IMR-90 (cell line): ENCODE measurements at regions not wholly inside any gene's neighbourhood (a gene's known extent, or its start where the extent isn't known, plus 50 kb on each side); places are given as distances from the start of the nearest gene placed in this dataset.

ENCODE experiments used
- ATAC-seq: fragments of 200-7000 bp; cut with Tn5 transposase; 2 replicates; pipeline ENCODE4 v1.9.1; 2020; ENCODE audit warnings: low read depth, mild to moderate bottlenecking, moderate library complexity
- BruUV-seq: library from RNA; stranded (reverse); fragments of 400-500 nt; replicated peaks from 2 replicates; lab custom pipeline; 2021; lab: Mats Ljungman, UMichigan
- CTCF ChIA-PET: fragments of 300-600 bp; formaldehyde crosslinking; extraction: SDS; loops from one replicate; lab custom pipeline; 2021; ENCODE audit warnings: antibody characterized with exemption; lab: Yijun Ruan, JAX
- POLR2A ChIA-PET: fragments of 300-600 bp; sonication (Branson Sonifier 250); formaldehyde crosslinking; loops from one replicate; lab custom pipeline; 2022; ENCODE audit warnings: antibody characterized with exemption; ENCODE audit not compliant: unreplicated experiment; lab: Charles Lee
- DNase-seq: peaks from one replicate; pipeline ENCODE4 v3.0.0; 2013
- H2AFZ ChIP-seq: replicated peaks from 2 replicates; pipeline ENCODE3; 2013; ENCODE audit warnings: low read length, mild to moderate bottlenecking; ENCODE audit not compliant: poor library complexity
- H2AK5ac ChIP-seq: 2 replicates; pipeline ENCODE4 v1.6.1; 2013; ENCODE audit warnings: low read depth, low read length, inconsistent platforms
- H2AK9ac ChIP-seq: replicated peaks from 2 replicates; pipeline ENCODE3; 2013; ENCODE audit warnings: mild to moderate bottlenecking, low read depth, low read length, moderate library complexity; ENCODE audit not compliant: poor library complexity
- H2BK120ac ChIP-seq: 2 replicates; pipeline ENCODE4 v1.6.1; 2013; ENCODE audit warnings: low read depth, low read length, inconsistent platforms
- H2BK15ac ChIP-seq: 3 replicates; pipeline ENCODE4 v1.6.1; 2013; ENCODE audit warnings: low read depth, low read length, inconsistent platforms
- H2BK20ac ChIP-seq: 2 replicates; pipeline ENCODE4 v1.6.1; 2013; ENCODE audit warnings: low read depth, mild to moderate bottlenecking, inconsistent platforms, low read length, moderate library complexity
- H2BK5ac ChIP-seq: 2 replicates; pipeline ENCODE4 v1.6.1; 2013; ENCODE audit warnings: mild to moderate bottlenecking, low read depth, low read length, inconsistent platforms; ENCODE audit not compliant: poor library complexity, severe bottlenecking
- H3K14ac ChIP-seq: replicated peaks from 2 replicates; pipeline ENCODE4 v1.6.1; 2013; ENCODE audit warnings: low read depth, low read length, inconsistent platforms
- H3K18ac ChIP-seq: 2 replicates; pipeline ENCODE4 v1.6.1; 2013; ENCODE audit warnings: low read depth, low read length, control low read depth
- H3K23ac ChIP-seq: 2 replicates; pipeline ENCODE4 v1.6.1; 2013; ENCODE audit warnings: low read depth, low read length, inconsistent platforms
- H3K27ac ChIP-seq: 2 replicates; pipeline ENCODE4 v1.5.1; 2013; ENCODE audit warnings: mild to moderate bottlenecking, control low read depth, low read length; ENCODE audit not compliant: insufficient read depth
- H3K27me3 ChIP-seq: 2 replicates; pipeline ENCODE4 v1.6.1; 2013; ENCODE audit warnings: low read length; ENCODE audit not compliant: control insufficient read depth, insufficient read depth
- H3K36me3 ChIP-seq: 2 replicates; pipeline ENCODE4 v1.6.1; 2013; ENCODE audit warnings: low read length, mixed read lengths; ENCODE audit not compliant: control insufficient read depth, insufficient read depth
- H3K4ac ChIP-seq: 2 replicates; pipeline ENCODE4 v1.6.1; 2013; ENCODE audit warnings: low read depth, low read length, inconsistent platforms
- H3K4me1 ChIP-seq: 2 replicates; pipeline ENCODE4 v1.6.1; 2013; ENCODE audit warnings: low read length, mixed read lengths; ENCODE audit not compliant: control insufficient read depth, insufficient read depth
- H3K4me2 ChIP-seq: 2 replicates; pipeline ENCODE4 v1.6.1; 2013; ENCODE audit warnings: low read depth, mild to moderate bottlenecking, control low read depth, low read length, moderate library complexity
- H3K4me3 ChIP-seq: 2 replicates; pipeline ENCODE4 v1.5.1; 2013; ENCODE audit warnings: low read depth, mild to moderate bottlenecking, control low read depth, low read length, moderate library complexity; ENCODE audit not compliant: insufficient read depth
- H3K56ac ChIP-seq: 2 replicates; pipeline ENCODE4 v1.6.1; 2013; ENCODE audit warnings: low read length, inconsistent platforms; ENCODE audit not compliant: insufficient read depth; ENCODE audit errors: extremely low read depth
- H3K79me1 ChIP-seq, 2 experiments: 2 replicates each; pipeline ENCODE4 v1.6.1; 2013; ENCODE audit warnings: low read length in 2 of 2, inconsistent platforms in 1 of 2, low read depth in 1 of 2
- H3K9ac ChIP-seq: 2 replicates; pipeline ENCODE4 v1.6.1; 2013; ENCODE audit warnings: low read depth, low read length, control low read depth
- H3K9me1 ChIP-seq: 2 replicates; pipeline ENCODE4 v1.6.1; 2013; ENCODE audit warnings: low read length, inconsistent platforms; ENCODE audit not compliant: insufficient read depth
- H3K9me3 ChIP-seq: 2 replicates; pipeline ENCODE4 v1.6.1; 2013; ENCODE audit warnings: low read length; ENCODE audit not compliant: control insufficient read depth, insufficient read depth
- H4K20me1 ChIP-seq: 2 replicates; pipeline ENCODE4 v1.6.1; 2013; ENCODE audit warnings: low read length, inconsistent platforms; ENCODE audit not compliant: insufficient read depth
- H4K5ac ChIP-seq: 2 replicates; pipeline ENCODE4 v1.6.1; 2013; ENCODE audit warnings: mild to moderate bottlenecking, low read depth, low read length, control low read depth
- H4K8ac ChIP-seq, 2 experiments: 2 replicates each; pipeline ENCODE4 v1.6.1; 2013; ENCODE audit warnings: low read depth in 2 of 2, low read length in 2 of 2, control low read depth in 1 of 2, inconsistent platforms in 1 of 2
- H4K91ac ChIP-seq: 2 replicates; pipeline ENCODE4 v1.6.1; 2013; ENCODE audit warnings: low read depth, low read length, inconsistent platforms; ENCODE audit not compliant: insufficient read depth
- BHLHE40 ChIP-seq: fragments of 150-350 bp; IDR thresholded peaks from 2 replicates; pipeline ENCODE4 v1.6.1; 2016; ENCODE audit warnings: mild to moderate bottlenecking, low read depth, low read length
- ELK1 ChIP-seq: fragments of 150-350 bp; IDR thresholded peaks from 2 replicates; pipeline ENCODE4 v1.6.1; 2016; ENCODE audit warnings: low read depth, mild to moderate bottlenecking, low read length, moderate library complexity, borderline replicate concordance
- FOS ChIP-seq: fragments of 150-350 bp; IDR thresholded peaks from 2 replicates; pipeline ENCODE4 v1.6.1; 2016; ENCODE audit warnings: low read depth, low read length
- MAFK ChIP-seq: IDR thresholded peaks from 2 replicates; pipeline ENCODE4 v1.6.1; 2012; ENCODE audit warnings: low read depth, low read length, improper control_type of control experiment
- MAZ ChIP-seq: IDR thresholded peaks from 2 replicates; pipeline ENCODE4 v1.6.1; 2012; ENCODE audit warnings: low read depth, mild to moderate bottlenecking, low read length, improper control_type of control experiment, moderate library complexity, borderline replicate concordance
- MXI1 ChIP-seq: IDR thresholded peaks from 2 replicates; pipeline ENCODE4 v1.6.1; 2012; ENCODE audit warnings: low read depth, mild to moderate bottlenecking, low read length, moderate library complexity, borderline replicate concordance
- NFE2L2 ChIP-seq: fragments of 150-350 bp; IDR thresholded peaks from 2 replicates; pipeline ENCODE4 v1.6.1; 2016; ENCODE audit warnings: low read depth, mild to moderate bottlenecking, low read length
- POLR2A ChIP-seq: IDR thresholded peaks from 2 replicates; pipeline ENCODE4 v1.6.1; 2012; ENCODE audit warnings: mild to moderate bottlenecking, low read depth, low read length
- RAD21 ChIP-seq: IDR thresholded peaks from 2 replicates; pipeline ENCODE4 v1.6.1; 2012; ENCODE audit warnings: low read length, improper control_type of control experiment
- RCOR1 ChIP-seq: IDR thresholded peaks from 2 replicates; pipeline ENCODE4 v1.6.1; 2012; ENCODE audit warnings: mild to moderate bottlenecking, low read length, improper control_type of control experiment; ENCODE audit not compliant: insufficient replicate concordance
- RFX5 ChIP-seq: IDR thresholded peaks from 2 replicates; pipeline ENCODE4 v1.8.0; 2012; ENCODE audit warnings: low read depth, mild to moderate bottlenecking, low read length, moderate library complexity
- SMC3 ChIP-seq: fragments of 150-350 bp; IDR thresholded peaks from 2 replicates; pipeline ENCODE4 v1.6.1; 2016; ENCODE audit warnings: low read depth, mild to moderate bottlenecking, antibody characterized with exemption, low read length, moderate library complexity
- USF2 ChIP-seq: fragments of 150-350 bp; IDR thresholded peaks from 2 replicates; pipeline ENCODE4 v1.6.1; 2017; ENCODE audit warnings: mild to moderate bottlenecking, antibody characterized with exemption, low read length, low read depth
- WGBS, 2 experiments: methylation state at CpG; one replicate each; pipeline versions ENCODE4 v1.1.5 to v1.1.7; 2013; ENCODE audit warnings: missing lambda C conversion rate in 2 of 2; ENCODE audit not compliant: insufficient read length in 1 of 2; ENCODE audit errors: extremely low coverage in 2 of 2; 5-methylcytosine and 5-hydroxymethylcytosine counted together
- dilution Hi-C: fragments of 300-500 bp; cut with HindIII; formaldehyde crosslinking; loops from one replicate; pipeline ENCODE4 v1.14.3; 2018; ENCODE audit warnings: low sequenced_read_pairs; ENCODE audit not compliant: unreplicated experiment
- in situ Hi-C: fragments of 300-500 bp; cut with MboI; formaldehyde crosslinking; loops from 3 replicates; pipeline ENCODE4 v1.14.3; 2019; ENCODE audit warnings: low sequenced_read_pairs, inconsistent platforms, mixed read lengths
- intact Hi-C: fragments of 100-400 bp; cut with micrococcal nuclease; formaldehyde crosslinking; loops from 2 replicates; pipeline ENCODE4 v1.10.0; 2022

- intact Hi-C loops (no loop called here), dilution Hi-C loops (no loop called here), in situ Hi-C loops (no loop called here)
- Histone ChIP-seq H3K4ac (no peak overlapping the region), H3K23ac (no peak overlapping the region), H3K9ac (no peak overlapping the region), H2AK9ac (no peak overlapping the region), H2BK5ac (no peak overlapping the region), H2AFZ (no peak overlapping the region), H2AK5ac (no peak overlapping the region), H4K91ac (no peak overlapping the region), H3K14ac (no peak overlapping the region), H3K9me1 (no peaks in the 10 kb centered on the region), H3K27ac (no peak overlapping the region), H3K56ac (no peak overlapping the region), H3K18ac (no peak overlapping the region), H4K5ac (no peak overlapping the region), H2BK15ac (no peak overlapping the region), H2BK20ac (no peak overlapping the region), H3K36me3 (no peaks in the 10 kb centered on the region), H3K4me2 (no peak overlapping the region), H3K4me1 (no peaks in the 10 kb centered on the region), H4K8ac (no peak overlapping the region), H2BK120ac (no peak overlapping the region), H3K9me3 (peaks cover 22% of the 10 kb centered on the region), H3K4me3 (no peak overlapping the region), H4K20me1 (no peaks in the 10 kb centered on the region), H3K27me3 (no peaks in the 10 kb centered on the region), H3K79me1 (no peaks in the 10 kb centered on the region)
- DNase-seq = no peak
- no peak for TF ChIP-seq MAFK
- TF ChIP-seq RFX5 = no peak
- TF ChIP-seq SMC3 = no peak
- TF ChIP-seq FOS = no peak
- no peak for TF ChIP-seq MXI1
- TF ChIP-seq NFE2L2 = no peak
- TF ChIP-seq USF2 = no peak
- no peak for TF ChIP-seq POLR2A
- no peak for TF ChIP-seq ELK1
- no peak for TF ChIP-seq RCOR1
- no peak for TF ChIP-seq BHLHE40
- TF ChIP-seq RAD21 = no peak
- TF ChIP-seq MAZ = no peak
- no TSS peak for BruUV-seq
- CTCF ChIA-PET = no interaction called here
- 20% methylated on average over 2 of the region's 18 CpGs; no CpG with 5 or more reads in 1 of the 2 experiments for WGBS, 2 experiments
- POLR2A ChIA-PET = no interaction called here
- ATAC-seq = no peak
Observed at GRCh38 chr5:2801577-2802525, 50.4 kb upstream of the IRX2 start.
